Sigmoid colon (tissue), 4 donors: ENCODE measurements at regions not wholly inside any gene's neighbourhood (a gene's known extent, or its start where the extent isn't known, plus 50 kb on each side); places are given as distances from the start of the nearest gene placed in this dataset.

ENCODE experiments used
- CTCF ChIP-seq, 4 experiments: fragments of 450-650 bp in 3 of 4; fragments of 200-600 bp in 1 of 4; IDR thresholded peaks; one replicate each; pipeline ENCODE4 v1.5.1; 2016 to 2019; ENCODE audit warnings: antibody characterized with exemption in 4 of 4, mild to moderate bottlenecking in 3 of 4, moderate library complexity in 2 of 4
- POLR2A ChIP-seq, 2 donors: fragments of 450-650 bp; IDR thresholded peaks; one replicate each; pipeline ENCODE4 v1.6.1; 2016; ENCODE audit warnings: antibody characterized with exemption in 2 of 2, mild to moderate bottlenecking in 2 of 2, moderate library complexity in 2 of 2
- POLR2AphosphoS5 ChIP-seq, 4 donors: sonication (generic); formaldehyde crosslinking; IDR thresholded peaks; one replicate each; pipeline ENCODE4 v1.6.1; 2017; ENCODE audit warnings: antibody characterized with exemption in 4 of 4

GRCh38 chr11:92916299-92916698 lies 53.2 kb upstream of the MTNR1B start:
- no peak for TF ChIP-seq CTCF (IDR thresholded peaks at IDR 0.05)
- TF ChIP-seq POLR2AphosphoS5 (IDR thresholded peaks at IDR 0.05) = no peak
- TF ChIP-seq POLR2A (IDR thresholded peaks at IDR 0.05) = no peak
